ENCODE measurements at regions not wholly inside any gene's neighbourhood (a gene's known extent, or its start where the extent isn't known, plus 50 kb on each side); places are given as distances from the start of the nearest gene placed in this dataset.

DNA sequence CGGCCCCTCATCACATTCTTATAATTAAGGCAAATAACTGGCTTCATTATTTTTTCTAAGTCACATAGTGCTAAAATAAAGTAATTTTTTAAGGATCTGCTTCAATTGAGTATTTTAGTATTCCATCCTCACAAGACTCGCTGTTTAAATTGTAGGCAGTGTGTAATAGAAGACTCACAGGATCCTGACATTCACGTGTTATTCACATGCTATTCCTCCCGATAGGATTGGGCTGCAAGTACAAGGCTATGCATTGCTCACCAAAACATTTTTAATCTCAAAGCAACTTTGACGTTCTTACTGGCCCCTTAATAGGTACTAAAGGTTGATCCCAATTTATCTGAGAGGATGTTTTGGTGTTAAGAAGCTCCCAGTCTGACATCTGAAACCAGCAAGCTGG, 127.6 kb upstream of the L3MBTL4 start:
- in situ Hi-C loops (cut with MboI; ENCODE audit: low sequenced_read_pairs, unreplicated experiment), result loop anchor here (25.0 kb wide), 4 partner anchors 120 to 930 kb away; no protein-coding TSS in a partner anchor
- TF ChIP-seq, protein P1, sequence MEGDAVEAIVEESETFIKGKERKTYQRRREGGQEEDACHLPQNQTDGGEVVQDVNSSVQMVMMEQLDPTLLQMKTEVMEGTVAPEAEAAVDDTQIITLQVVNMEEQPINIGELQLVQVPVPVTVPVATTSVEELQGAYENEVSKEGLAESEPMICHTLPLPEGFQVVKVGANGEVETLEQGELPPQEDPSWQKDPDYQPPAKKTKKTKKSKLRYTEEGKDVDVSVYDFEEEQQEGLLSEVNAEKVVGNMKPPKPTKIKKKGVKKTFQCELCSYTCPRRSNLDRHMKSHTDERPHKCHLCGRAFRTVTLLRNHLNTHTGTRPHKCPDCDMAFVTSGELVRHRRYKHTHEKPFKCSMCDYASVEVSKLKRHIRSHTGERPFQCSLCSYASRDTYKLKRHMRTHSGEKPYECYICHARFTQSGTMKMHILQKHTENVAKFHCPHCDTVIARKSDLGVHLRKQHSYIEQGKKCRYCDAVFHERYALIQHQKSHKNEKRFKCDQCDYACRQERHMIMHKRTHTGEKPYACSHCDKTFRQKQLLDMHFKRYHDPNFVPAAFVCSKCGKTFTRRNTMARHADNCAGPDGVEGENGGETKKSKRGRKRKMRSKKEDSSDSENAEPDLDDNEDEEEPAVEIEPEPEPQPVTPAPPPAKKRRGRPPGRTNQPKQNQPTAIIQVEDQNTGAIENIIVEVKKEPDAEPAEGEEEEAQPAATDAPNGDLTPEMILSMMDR (IDR thresholded peaks at IDR 0.05; ENCODE audit: borderline replicate concordance, control extremely low read depth, extremely low read depth, insufficient read depth, missing control alignments), result no peak
- no peak for DNase-seq (ENCODE audit: low spot score)

DNA sequence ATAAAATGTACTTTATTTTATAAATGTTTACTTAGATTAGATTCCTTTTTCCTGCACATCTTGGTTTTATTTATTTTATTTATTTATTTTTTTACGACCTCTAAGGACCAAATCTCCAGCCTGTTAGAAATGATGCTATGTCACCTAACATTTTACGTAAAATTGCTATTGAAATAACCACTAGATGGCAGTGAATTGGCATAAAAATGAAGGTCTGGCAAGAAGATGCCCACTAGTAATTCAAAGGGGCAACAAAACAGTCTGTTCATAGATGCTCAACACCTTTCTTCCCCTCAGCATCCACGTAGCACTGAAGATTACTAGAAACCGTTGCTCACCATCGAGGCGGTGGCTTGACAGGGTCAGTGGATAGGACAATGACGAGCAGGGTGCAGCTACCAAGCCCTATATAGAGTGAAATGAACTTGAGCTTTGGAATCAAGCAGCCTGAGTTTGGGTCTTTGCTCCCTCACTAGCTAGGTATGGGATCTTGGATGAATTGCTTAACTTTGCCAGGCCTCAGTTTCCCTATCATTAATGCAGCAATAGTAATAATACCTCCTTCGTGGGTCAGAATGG, 128.7 kb upstream of the L3MBTL4 start:
- DNase-seq (ENCODE audit: low spot score), result peak; percentile 21
- TF ChIP-seq, protein P1 (IDR thresholded peaks at IDR 0.05; ENCODE audit: borderline replicate concordance, control extremely low read depth, extremely low read depth, insufficient read depth, missing control alignments), result peak; percentile 13
- in situ Hi-C loops (cut with MboI; ENCODE audit: low sequenced_read_pairs, unreplicated experiment), result loop anchor here (25.0 kb wide), 4 partner anchors 119 to 931 kb away; no protein-coding TSS in a partner anchor

DNA sequence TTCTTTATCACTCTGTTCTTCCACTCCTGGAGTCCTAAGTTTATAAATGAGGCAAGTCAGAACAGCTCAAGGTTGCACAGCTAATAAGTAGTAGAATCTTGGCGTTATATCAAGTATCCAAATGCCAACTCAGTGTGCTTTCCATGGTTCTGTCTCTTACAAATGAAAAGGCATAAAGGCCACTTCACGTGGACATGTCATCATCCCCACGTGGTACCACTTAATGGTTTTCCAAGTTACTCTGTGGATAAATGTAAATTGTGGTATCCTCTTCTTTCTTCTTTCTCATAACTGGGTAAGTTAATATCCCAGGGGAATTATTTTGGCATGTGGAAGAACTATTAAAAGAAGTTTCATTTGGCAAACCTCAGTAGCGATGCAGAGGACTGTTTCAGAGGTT, 131.5 kb upstream of the L3MBTL4 start:
- TF ChIP-seq, protein P1 (IDR thresholded peaks at IDR 0.05; ENCODE audit: borderline replicate concordance, control extremely low read depth, extremely low read depth, insufficient read depth, missing control alignments), result no peak
- in situ Hi-C loops (cut with MboI; ENCODE audit: low sequenced_read_pairs, unreplicated experiment), result loop anchor here (25.0 kb wide), 4 partner anchors 116 to 934 kb away; no protein-coding TSS in a partner anchor
- DNase-seq (ENCODE audit: low spot score), result no peak

DNA sequence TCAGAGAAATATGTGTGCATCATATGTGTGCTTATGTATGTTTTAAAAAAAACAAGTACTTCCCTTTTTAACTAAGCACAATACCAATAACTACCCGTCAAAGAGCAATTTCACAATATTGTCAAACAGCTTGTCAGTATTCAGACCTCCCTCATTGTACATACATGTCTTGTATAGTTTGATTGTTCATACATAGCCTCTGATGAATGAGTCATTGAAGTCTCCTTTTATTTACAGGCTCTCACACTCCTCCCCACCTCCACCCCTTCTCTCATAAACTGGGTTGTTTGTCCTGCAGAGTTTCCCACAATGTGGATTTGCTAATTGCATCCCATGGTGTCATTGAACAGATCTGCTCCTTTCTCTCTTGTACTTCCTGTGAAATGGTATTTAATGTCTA, 132.8 kb upstream of the L3MBTL4 start:
- DNase-seq (ENCODE audit: low spot score), result no peak
- in situ Hi-C loops (cut with MboI; ENCODE audit: low sequenced_read_pairs, unreplicated experiment), result loop anchor here (25.0 kb wide), 4 partner anchors 115 to 935 kb away; no protein-coding TSS in a partner anchor
- TF ChIP-seq, protein P1 (IDR thresholded peaks at IDR 0.05; ENCODE audit: borderline replicate concordance, control extremely low read depth, extremely low read depth, insufficient read depth, missing control alignments), result no peak

DNA sequence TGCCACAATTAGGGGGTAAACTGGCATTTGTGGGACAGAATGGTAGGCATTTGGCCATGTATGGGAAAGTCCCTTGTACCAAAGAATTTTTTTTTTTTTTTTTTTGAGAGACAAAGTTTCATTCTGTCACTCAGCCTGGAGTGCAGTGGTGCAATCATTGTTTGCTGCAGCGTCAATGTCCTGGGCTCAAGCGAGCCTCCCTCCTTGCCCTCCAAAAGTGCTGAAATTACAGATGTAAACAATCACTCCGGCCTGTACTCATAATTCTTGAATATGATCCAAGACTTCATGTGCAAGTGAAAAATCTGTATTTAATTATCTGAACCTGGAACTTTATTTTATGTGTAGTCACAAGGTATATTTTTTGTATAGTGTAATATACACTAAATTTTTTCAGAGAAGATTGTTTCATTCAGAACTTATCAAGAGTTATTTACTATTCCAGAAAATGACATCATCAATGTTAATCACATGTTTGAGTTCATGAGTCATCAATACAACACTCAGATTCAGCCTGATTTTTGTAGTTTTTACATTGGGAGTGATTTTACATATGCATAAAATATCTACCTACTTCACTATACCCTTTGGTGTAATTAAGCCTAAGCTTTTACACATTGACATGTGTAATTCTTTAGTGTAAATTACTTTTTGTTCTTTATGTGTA, 138.7 kb upstream of the L3MBTL4 start:
- TF ChIP-seq, protein P1 (IDR thresholded peaks at IDR 0.05; ENCODE audit: borderline replicate concordance, control extremely low read depth, extremely low read depth, insufficient read depth, missing control alignments), result no peak
- DNase-seq (ENCODE audit: low spot score), result no peak
- in situ Hi-C loops (cut with MboI; ENCODE audit: low sequenced_read_pairs, unreplicated experiment), result no loop called here

DNA sequence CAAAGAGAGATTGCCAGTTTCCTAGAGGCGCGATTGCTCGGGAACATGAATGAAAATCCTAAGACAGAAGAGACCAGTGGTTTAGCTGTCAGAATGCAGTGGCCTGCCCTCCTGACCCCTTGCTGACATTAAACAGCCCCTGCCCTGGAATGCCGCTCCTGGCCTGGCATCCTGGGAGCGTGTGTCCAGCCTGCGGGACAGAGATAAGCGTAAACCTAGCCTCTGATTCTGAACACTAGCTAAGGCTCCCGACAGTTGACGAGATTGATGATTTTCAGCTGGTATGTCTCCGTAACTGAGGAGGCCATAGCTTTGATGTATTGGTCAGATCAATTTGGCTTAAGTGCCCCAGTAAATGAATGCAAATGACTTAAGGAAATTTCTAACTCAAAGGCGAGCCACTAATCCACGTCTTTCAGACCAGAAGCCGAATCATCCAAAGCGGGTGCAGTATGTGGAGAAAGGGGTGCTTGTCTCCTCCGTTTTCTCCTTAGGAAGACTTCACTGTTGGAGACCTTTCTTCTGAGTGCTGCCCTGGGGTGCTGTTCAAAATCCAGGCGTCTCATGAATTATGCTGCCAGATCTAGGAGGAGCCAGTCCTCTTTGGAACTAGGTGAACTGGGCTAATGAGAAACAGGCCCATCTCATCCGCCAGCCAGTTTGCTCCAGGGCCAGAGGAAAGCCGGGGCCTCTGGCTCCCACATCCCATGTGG, 142.5 kb upstream of the L3MBTL4 start:
- no peak for DNase-seq (ENCODE audit: low spot score)
- in situ Hi-C loops (cut with MboI; ENCODE audit: low sequenced_read_pairs, unreplicated experiment), result no loop called here
- TF ChIP-seq, protein P1 (IDR thresholded peaks at IDR 0.05; ENCODE audit: borderline replicate concordance, control extremely low read depth, extremely low read depth, insufficient read depth, missing control alignments), result no peak
